PC-9 (cell line): ENCODE measurements at regions not wholly inside any gene's neighbourhood (a gene's known extent, or its start where the extent isn't known, plus 50 kb on each side); places are given as distances from the start of the nearest gene placed in this dataset.

Source experiments
- EZH2 ChIP-seq: fragments of 200-600 bp; sonication (generic); IDR thresholded peaks from 2 replicates; pipeline ENCODE4 v1.8.0; 2017; ENCODE audit warnings: antibody characterized with exemption, low read depth
- TF ChIP-seq, protein P1 (sequence below): fragments of 200-600 bp; sonication (generic); conservative IDR thresholded peaks from 2 replicates; pipeline ENCODE4 v1.6.1; 2017; ENCODE audit warnings: mixed run types, antibody characterized with exemption, mild to moderate bottlenecking, moderate library complexity

DNA sequence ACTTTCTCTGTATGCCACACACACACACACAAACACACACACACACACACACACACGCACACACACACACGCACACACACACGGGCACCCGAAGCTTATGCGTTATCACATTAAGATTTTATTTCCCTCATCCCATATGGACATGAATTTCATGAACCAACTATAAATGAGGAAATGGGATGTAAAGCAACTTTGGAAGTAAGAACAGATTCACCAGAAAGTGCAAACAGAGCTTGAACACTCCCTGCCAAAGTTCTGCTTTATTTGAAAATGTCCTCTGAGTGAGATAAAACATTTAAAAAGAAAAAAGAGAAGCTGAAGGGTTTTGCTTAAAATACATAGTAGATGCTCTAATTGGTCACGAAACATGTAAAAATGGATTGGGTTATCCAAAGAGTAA, 90.4 kb upstream of the OTX2 start:
- TF ChIP-seq, protein P1, sequence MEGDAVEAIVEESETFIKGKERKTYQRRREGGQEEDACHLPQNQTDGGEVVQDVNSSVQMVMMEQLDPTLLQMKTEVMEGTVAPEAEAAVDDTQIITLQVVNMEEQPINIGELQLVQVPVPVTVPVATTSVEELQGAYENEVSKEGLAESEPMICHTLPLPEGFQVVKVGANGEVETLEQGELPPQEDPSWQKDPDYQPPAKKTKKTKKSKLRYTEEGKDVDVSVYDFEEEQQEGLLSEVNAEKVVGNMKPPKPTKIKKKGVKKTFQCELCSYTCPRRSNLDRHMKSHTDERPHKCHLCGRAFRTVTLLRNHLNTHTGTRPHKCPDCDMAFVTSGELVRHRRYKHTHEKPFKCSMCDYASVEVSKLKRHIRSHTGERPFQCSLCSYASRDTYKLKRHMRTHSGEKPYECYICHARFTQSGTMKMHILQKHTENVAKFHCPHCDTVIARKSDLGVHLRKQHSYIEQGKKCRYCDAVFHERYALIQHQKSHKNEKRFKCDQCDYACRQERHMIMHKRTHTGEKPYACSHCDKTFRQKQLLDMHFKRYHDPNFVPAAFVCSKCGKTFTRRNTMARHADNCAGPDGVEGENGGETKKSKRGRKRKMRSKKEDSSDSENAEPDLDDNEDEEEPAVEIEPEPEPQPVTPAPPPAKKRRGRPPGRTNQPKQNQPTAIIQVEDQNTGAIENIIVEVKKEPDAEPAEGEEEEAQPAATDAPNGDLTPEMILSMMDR, result no peak
- TF ChIP-seq EZH2, result no peak
